Tibial nerve (tissue), 4 donors: ENCODE measurements at regions not wholly inside any gene's neighbourhood (a gene's known extent, or its start where the extent isn't known, plus 50 kb on each side); places are given as distances from the start of the nearest gene placed in this dataset.

Experiments used
- DNase-seq, 2 donors: peaks; one replicate each; pipeline ENCODE4 v3.0.0-alpha.2; 2019; ENCODE audit warnings: low spot score in 2 of 2
- H3K27ac ChIP-seq, 4 donors: fragments of 200-600 bp; sonication (generic) in 3 of 4; one replicate each; pipeline ENCODE4 v1.5.1; 2017 to 2019; ENCODE audit warnings: mild to moderate bottlenecking in 1 of 4
- H3K27me3 ChIP-seq, 2 donors: fragments of 200-600 bp; sonication (generic) in 1 of 2; one replicate each; pipeline versions ENCODE4 v1.5.1 to v1.6.0; 2017 to 2019
- H3K36me3 ChIP-seq, 3 donors: fragments of 200-600 bp; sonication (generic); one replicate each; pipeline ENCODE4 v1.5.1; 2018 to 2019
- H3K4me1 ChIP-seq, 4 donors: fragments of 200-600 bp; sonication (generic) in 3 of 4; one replicate each; pipeline ENCODE4 v1.5.1; 2017 to 2019
- H3K4me3 ChIP-seq, 4 donors: fragments of 200-600 bp; sonication (generic) in 3 of 4; one replicate each; pipeline ENCODE4 v1.5.1; 2017 to 2019; ENCODE audit warnings: mild to moderate bottlenecking in 1 of 4, moderate library complexity in 1 of 4
- H3K9me3 ChIP-seq, 4 donors: fragments of 200-600 bp; sonication (generic) in 3 of 4; one replicate each; pipeline ENCODE4 v1.5.1; 2017 to 2019
- EP300 ChIP-seq, 2 donors: sonication (generic); formaldehyde crosslinking; IDR thresholded peaks; one replicate each; pipeline ENCODE4 v1.6.1; 2017; ENCODE audit warnings: antibody characterized with exemption in 2 of 2, mild to moderate bottlenecking in 1 of 2
- POLR2A ChIP-seq, 2 donors: fragments of 450-650 bp; IDR thresholded peaks; one replicate each; pipeline ENCODE4 v1.6.1; 2017; ENCODE audit warnings: antibody characterized with exemption in 2 of 2, mild to moderate bottlenecking in 2 of 2, moderate library complexity in 2 of 2
- WGBS, 2 donors: methylation state at CpG; one replicate each; pipeline ENCODE4 v1.1.5; 2018; 5-methylcytosine and 5-hydroxymethylcytosine counted together
- TF ChIP-seq, protein P1 (sequence below), 5 experiments: fragments of 200-600 bp in 3 of 5; fragments of 450-650 bp in 2 of 5; sonication (generic) in 3 of 5; IDR thresholded peaks; one replicate each; pipeline ENCODE4 v1.5.1; 2016 to 2019; ENCODE audit warnings: antibody characterized with exemption in 5 of 5, mild to moderate bottlenecking in 3 of 5, moderate library complexity in 2 of 5

DNA sequence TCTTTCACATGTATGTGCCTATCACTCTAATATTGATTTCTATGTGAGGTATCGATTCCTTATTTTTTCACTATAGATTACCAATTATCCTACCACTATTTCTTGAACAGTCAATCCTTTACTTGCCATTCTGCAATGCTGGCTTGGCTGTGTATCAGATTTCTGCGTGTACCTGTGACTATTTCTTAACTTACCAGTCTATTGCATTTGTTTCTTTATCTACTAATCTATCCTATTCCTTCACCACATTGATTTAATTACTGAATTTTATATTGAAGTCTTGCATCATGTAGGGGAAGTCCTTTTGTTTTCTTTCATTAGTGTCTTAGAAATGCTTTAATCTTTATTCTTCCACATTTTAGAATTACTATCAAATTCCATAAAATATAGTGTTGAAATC, 684.8 kb downstream of the LRRC70 start:
- Histone ChIP-seq H3K9me3 (no peaks in the 10 kb centered on the region), H3K36me3 (no peaks in the 10 kb centered on the region), H3K27ac (no peak overlapping the region), H3K4me1 (peaks cover 0 to 4% (median 0%) of the 10 kb centered on the region in 4 donors), H3K4me3 (no peak overlapping the region), H3K27me3 (no peaks in the 10 kb centered on the region)
- 88 to 89% methylated on average over 2 of the region's 2 CpGs for WGBS, 2 donors
- DNase-seq, result no peak
- no peak for TF ChIP-seq POLR2A (IDR thresholded peaks at IDR 0.05)
- TF ChIP-seq, protein P1, sequence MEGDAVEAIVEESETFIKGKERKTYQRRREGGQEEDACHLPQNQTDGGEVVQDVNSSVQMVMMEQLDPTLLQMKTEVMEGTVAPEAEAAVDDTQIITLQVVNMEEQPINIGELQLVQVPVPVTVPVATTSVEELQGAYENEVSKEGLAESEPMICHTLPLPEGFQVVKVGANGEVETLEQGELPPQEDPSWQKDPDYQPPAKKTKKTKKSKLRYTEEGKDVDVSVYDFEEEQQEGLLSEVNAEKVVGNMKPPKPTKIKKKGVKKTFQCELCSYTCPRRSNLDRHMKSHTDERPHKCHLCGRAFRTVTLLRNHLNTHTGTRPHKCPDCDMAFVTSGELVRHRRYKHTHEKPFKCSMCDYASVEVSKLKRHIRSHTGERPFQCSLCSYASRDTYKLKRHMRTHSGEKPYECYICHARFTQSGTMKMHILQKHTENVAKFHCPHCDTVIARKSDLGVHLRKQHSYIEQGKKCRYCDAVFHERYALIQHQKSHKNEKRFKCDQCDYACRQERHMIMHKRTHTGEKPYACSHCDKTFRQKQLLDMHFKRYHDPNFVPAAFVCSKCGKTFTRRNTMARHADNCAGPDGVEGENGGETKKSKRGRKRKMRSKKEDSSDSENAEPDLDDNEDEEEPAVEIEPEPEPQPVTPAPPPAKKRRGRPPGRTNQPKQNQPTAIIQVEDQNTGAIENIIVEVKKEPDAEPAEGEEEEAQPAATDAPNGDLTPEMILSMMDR (IDR thresholded peaks at IDR 0.05), result no peak
- TF ChIP-seq EP300 (IDR thresholded peaks at IDR 0.05), result no peak

DNA sequence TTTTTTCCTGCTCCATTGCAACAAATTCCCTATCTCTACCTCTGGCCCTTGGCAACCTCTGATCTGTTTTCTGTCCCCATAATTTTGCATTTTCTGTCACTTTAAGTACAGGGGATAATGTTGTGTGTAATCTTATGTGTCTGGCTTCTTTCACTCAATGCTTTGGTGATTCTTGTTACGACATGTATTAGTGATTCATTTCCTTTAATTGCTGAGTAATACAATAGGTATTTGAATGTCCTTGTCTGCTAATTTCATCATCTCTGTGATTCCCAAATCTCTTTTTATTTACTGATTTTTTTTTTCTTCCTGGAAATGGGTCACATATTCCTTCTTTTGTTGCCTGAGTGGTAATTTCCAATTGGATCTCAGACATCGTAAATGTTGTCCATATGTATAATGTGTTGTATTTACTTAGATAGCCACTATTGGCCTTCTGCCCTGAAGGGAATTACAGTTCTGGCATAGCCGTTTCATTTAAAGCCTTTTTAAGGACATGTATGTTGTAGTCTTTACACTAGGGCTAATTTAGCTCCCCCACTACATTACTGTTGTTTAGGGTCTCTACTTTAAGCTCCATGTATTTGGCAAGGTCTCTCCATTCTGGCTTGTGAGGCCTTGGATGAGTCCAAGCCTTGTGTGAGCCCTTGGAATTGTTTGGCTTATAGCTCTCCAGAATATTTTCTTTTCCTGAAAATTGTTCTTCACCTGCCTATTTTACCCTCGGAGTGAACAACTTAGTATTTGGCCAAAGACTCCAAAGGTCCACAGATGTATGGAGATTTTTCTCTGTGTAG, 683.8 kb downstream of the LRRC70 start:
- no peaks in the 10 kb centered on the region for H3K9me3 ChIP-seq
- no peak for DNase-seq
- H3K27me3 ChIP-seq, result no peaks in the 10 kb centered on the region
- H3K36me3 ChIP-seq, result no peaks in the 10 kb centered on the region
- H3K4me1 ChIP-seq, result no peaks in the 10 kb centered on the region
- 41 to 46% methylated on average over 4 of the region's 4 CpGs for WGBS, 2 donors
- no peak overlapping the region for H3K27ac ChIP-seq
- H3K4me3 ChIP-seq, result no peak overlapping the region
- TF ChIP-seq, protein P1 (IDR thresholded peaks at IDR 0.05), result no peak
- TF ChIP-seq POLR2A (IDR thresholded peaks at IDR 0.05) (no peak), EP300 (IDR thresholded peaks at IDR 0.05) (no peak)

DNA sequence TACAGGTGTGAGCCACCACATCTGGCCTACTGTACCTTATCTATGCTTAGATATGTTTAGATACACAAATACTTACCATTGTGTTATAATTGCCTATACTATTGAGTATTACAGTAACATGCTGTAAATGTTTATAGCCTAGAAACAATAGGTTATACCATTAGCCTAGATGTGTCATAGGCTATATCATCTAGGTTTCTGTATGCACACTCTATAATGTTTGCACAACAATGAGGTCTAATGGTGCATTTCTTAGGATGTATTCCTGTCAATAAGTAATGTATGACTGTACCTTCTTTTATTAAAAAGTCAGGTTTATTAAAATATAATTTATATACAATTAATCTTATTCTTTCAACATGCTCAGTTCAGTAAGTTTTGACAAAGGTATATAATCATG, 683.1 kb downstream of the LRRC70 start:
- Histone ChIP-seq H3K27me3 (no peaks in the 10 kb centered on the region), H3K27ac (no peak overlapping the region), H3K4me1 (no peaks in the 10 kb centered on the region), H3K9me3 (no peaks in the 10 kb centered on the region), H3K36me3 (no peaks in the 10 kb centered on the region), H3K4me3 (no peak overlapping the region)
- DNase-seq, result no peak
- TF ChIP-seq, protein P1 (IDR thresholded peaks at IDR 0.05), result no peak
- TF ChIP-seq EP300 (IDR thresholded peaks at IDR 0.05) (no peak), POLR2A (IDR thresholded peaks at IDR 0.05) (no peak)

DNA sequence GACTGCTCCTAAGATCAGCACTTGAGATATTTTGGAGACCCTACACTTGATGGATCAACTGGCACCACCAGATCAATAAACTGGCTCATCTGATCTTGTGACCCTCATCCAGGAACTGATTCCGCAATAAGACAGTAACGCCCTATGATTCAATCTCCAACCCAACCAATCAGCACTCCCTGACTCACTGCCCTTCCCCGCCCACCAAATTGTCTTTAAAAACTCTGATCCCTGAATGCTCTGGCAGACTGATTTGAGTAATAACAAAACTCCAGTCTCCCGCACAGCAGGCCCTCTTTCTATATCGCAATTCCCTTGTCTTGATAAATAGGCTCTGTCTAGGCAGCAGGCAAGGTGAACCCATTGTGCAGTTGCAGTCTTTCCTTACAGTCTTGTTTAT, 677.0 kb downstream of the LRRC70 start:
- Histone ChIP-seq H3K4me3 (no peak overlapping the region), H3K4me1 (no peaks in the 10 kb centered on the region), H3K27me3 (no peaks in the 10 kb centered on the region), H3K9me3 (no peaks in the 10 kb centered on the region), H3K36me3 (no peaks in the 10 kb centered on the region), H3K27ac (no peak overlapping the region)
- no peak for DNase-seq
- WGBS, 2 donors, result 85 to 86% methylated on average over 5 of the region's 5 CpGs
- TF ChIP-seq, protein P1 (IDR thresholded peaks at IDR 0.05), result no peak

DNA sequence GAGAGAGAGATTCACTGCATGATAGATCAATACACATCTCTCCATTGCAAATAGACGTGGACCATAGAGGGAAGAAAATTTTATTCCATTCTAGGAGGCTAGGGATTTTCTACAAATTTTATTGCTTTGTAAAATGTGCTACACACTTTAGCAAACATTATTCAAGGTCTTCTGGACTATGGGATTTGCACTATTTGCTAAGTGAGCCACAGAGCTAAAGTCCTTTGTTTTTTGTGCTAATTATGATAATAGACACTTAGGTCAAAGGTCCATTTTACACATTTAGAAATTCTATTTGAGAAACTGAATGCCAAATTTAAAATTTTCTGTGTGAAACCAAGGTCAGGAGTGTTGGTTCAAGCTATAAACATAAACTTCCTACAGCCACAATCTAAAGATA, 672.3 kb downstream of the LRRC70 start:
- H3K36me3 ChIP-seq, result no peaks in the 10 kb centered on the region
- DNase-seq, result no peak
- H3K4me3 ChIP-seq, result no peak overlapping the region
- no peak overlapping the region for H3K27ac ChIP-seq
- no peaks in the 10 kb centered on the region for H3K27me3 ChIP-seq
- H3K4me1 ChIP-seq, result no peaks in the 10 kb centered on the region
- TF ChIP-seq EP300 (IDR thresholded peaks at IDR 0.05) (no peak), POLR2A (IDR thresholded peaks at IDR 0.05) (no peak)
- TF ChIP-seq, protein P1 (IDR thresholded peaks at IDR 0.05), result no peak
- H3K9me3 ChIP-seq, result no peaks in the 10 kb centered on the region
- 70 to 71% methylated on average over 1 of the region's 1 CpG for WGBS, 2 donors
